ENCODE measurements at regions not wholly inside any gene's neighbourhood (a gene's known extent, or its start where the extent isn't known, plus 50 kb on each side); places are given as distances from the start of the nearest gene placed in this dataset.

- intact Hi-C loops (cut with micrococcal nuclease): no loop called here
- Histone ChIP-seq H3K36me3 (ENCODE audit: control insufficient read depth, insufficient read depth, low read length) (no peaks in the 10 kb centered on the region), H3K9me3 (replicated peaks; ENCODE audit: control insufficient read depth, insufficient read depth, low read depth, low read length) (no peaks in the 10 kb centered on the region), H3K4me1 (replicated peaks in 1 of 2; ENCODE audit: control insufficient read depth in 2 of 2, insufficient read depth in 2 of 2, low read length in 2 of 2) (no peaks in the 10 kb centered on the region), H3K4me3 (no peak overlapping the region), H3K79me2 (ENCODE audit: control insufficient read depth, insufficient read depth, low read length) (no peaks in the 10 kb centered on the region), H2AFZ (ENCODE audit: low read depth, low read length) (no peak overlapping the region), H3K27ac (ENCODE audit: extremely low read depth, low read depth, low read length) (no peak overlapping the region), H3K9ac (ENCODE audit: insufficient read depth in 1 of 2, low read depth in 2 of 2, low read length in 2 of 2) (no peak overlapping the region), H4K20me1 (replicated peaks; ENCODE audit: control insufficient read depth, insufficient read depth, low read length) (no peaks in the 10 kb centered on the region), H3K9me1 (ENCODE audit: control insufficient read depth, insufficient read depth, low read length) (no peaks in the 10 kb centered on the region), H3K27me3 (ENCODE audit: control insufficient read depth in 2 of 2, insufficient read depth in 2 of 2, low read length in 2 of 2) (no peaks in the 10 kb centered on the region; a peak in 1 of 5 replicates), H3K4me2 (ENCODE audit: insufficient read depth, low read length) (no peak overlapping the region)
- no peak for DNase-seq (ENCODE audit: extremely low read depth in 1 of 4, low spot score in 3 of 4)
- no peak for FAIRE-seq
- ChIA-PET POLR2A (no interaction called here), CTCF (ENCODE audit: low intra/inter-chr PET ratio) (no interaction called here)
- no TSS peak for BruUV-seq (replicated peaks)
- no peak for TF ChIP-seq TEAD4 (IDR thresholded peaks at IDR 0.05; ENCODE audit: low read length)
- no peak for TF ChIP-seq TEAD4 (CRISPR knock-in tag; IDR thresholded peaks at IDR 0.05; ENCODE audit: borderline replicate concordance)
- TF ChIP-seq, protein P1, sequence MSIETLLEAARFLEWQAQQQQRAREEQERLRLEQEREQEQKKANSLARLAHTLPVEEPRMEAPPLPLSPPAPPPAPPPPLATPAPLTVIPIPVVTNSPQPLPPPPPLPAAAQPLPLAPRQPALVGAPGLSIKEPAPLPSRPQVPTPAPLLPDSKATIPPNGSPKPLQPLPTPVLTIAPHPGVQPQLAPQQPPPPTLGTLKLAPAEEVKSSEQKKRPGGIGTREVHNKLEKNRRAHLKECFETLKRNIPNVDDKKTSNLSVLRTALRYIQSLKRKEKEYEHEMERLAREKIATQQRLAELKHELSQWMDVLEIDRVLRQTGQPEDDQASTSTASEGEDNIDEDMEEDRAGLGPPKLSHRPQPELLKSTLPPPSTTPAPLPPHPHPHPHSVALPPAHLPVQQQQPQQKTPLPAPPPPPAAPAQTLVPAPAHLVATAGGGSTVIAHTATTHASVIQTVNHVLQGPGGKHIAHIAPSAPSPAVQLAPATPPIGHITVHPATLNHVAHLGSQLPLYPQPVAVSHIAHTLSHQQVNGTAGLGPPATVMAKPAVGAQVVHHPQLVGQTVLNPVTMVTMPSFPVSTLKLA (conservative IDR thresholded peaks at IDR 0.05): no peak
- TF ChIP-seq RHOXF2B (CRISPR knock-in tag; conservative IDR thresholded peaks at IDR 0.05): no peak
- no peak for TF ChIP-seq NONO (IDR thresholded peaks at IDR 0.05; ENCODE audit: low read depth in 2 of 2, low read length in 1 of 2)
- TF ChIP-seq, protein P2, sequence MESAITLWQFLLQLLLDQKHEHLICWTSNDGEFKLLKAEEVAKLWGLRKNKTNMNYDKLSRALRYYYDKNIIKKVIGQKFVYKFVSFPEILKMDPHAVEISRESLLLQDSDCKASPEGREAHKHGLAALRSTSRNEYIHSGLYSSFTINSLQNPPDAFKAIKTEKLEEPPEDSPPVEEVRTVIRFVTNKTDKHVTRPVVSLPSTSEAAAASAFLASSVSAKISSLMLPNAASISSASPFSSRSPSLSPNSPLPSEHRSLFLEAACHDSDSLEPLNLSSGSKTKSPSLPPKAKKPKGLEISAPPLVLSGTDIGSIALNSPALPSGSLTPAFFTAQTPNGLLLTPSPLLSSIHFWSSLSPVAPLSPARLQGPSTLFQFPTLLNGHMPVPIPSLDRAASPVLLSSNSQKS (CRISPR knock-in tag; IDR thresholded peaks at IDR 0.05): no peak
- no peak for TF ChIP-seq TSC22D4 (tag; IDR thresholded peaks at IDR 0.05)
- TF ChIP-seq HDAC2 (IDR thresholded peaks at IDR 0.05): no peak
- TF ChIP-seq NUFIP1 (IDR thresholded peaks at IDR 0.05; ENCODE audit: partially characterized antibody): no peak
- TF ChIP-seq KLF1 (tag; IDR thresholded peaks at IDR 0.05): no peak
- ATAC-seq: no peak
- 0% methylated on average over 1 of the region's 1 CpG for WGBS (ENCODE audit: insufficient coverage, low coverage, missing lambda C conversion rate)
- in situ Hi-C loops (cut with MboI): no loop called here
Observed at GRCh38 chr4:87908336-87908735, 67.2 kb upstream of the SPP1 start.
